K562 (cell line): ENCODE measurements at regions not wholly inside any gene's neighbourhood (a gene's known extent, or its start where the extent isn't known, plus 50 kb on each side); places are given as distances from the start of the nearest gene placed in this dataset.

Experiments
- ATAC-seq: fragments of 200-7000 bp; cut with Tn5 transposase; 3 replicates; pipeline ENCODE4 v1.9.1; 2020; ENCODE audit warnings: moderate library complexity
- BruUV-seq: library from RNA; stranded (reverse); fragments of 400-500 nt; replicated peaks from 2 replicates; lab custom pipeline; 2021; lab: Mats Ljungman, UMichigan
- CTCF ChIA-PET: fragments of 300-600 bp; formaldehyde crosslinking; extraction: SDS; loops from one replicate; lab custom pipeline; 2021; ENCODE audit warnings: low intra/inter-chr PET ratio; lab: Yijun Ruan, JAX
- POLR2A ChIA-PET: fragments of 300-600, 350-650 bp; sonication (Branson Sonifier 250); formaldehyde crosslinking; extraction: SDS; loops from one replicate; lab custom pipeline; 2021; ENCODE audit warnings: antibody characterized with exemption, inconsistent platforms; lab: Yijun Ruan, JAX
- DNase-seq, 4 experiments: peaks; one replicate each; pipeline versions ENCODE4 v3.0.0 to v3.0.0-alpha.2; 2011 to 2018; ENCODE audit warnings: low spot score in 3 of 4, mixed read lengths in 3 of 4; ENCODE audit errors: extremely low read depth in 1 of 4
- FAIRE-seq: peaks from 2 replicates; lab custom pipeline; 2011; peaks lifted over from hg19 to GRCh38; lab: Jason Lieb, UNC
- H2AFZ ChIP-seq: 2 replicates; pipeline ENCODE4 v1.6.0; 2011; ENCODE audit warnings: low read depth, low read length, control low read depth, inconsistent platforms
- H3K27ac ChIP-seq: fragments of 200-600 bp; 3 replicates; pipeline ENCODE4 v1.8.0; 2011; ENCODE audit warnings: low read depth, mild to moderate bottlenecking, control low read depth, inconsistent platforms, low read length, moderate library complexity, mixed read lengths; ENCODE audit errors: extremely low read depth
- H3K27me3 ChIP-seq, 2 experiments: fragments of 300-600 bp in 1 of 2; 2 replicates in 1 of 2; 3 replicates in 1 of 2; pipeline versions ENCODE4 v1.6.0 to v1.8.0; 2011; ENCODE audit warnings: inconsistent platforms in 2 of 2, low read length in 2 of 2, mild to moderate bottlenecking in 1 of 2, mixed read lengths in 1 of 2, moderate library complexity in 1 of 2; ENCODE audit not compliant: control insufficient read depth in 2 of 2, insufficient read depth in 2 of 2
- H3K36me3 ChIP-seq: fragments of 300-600 bp; 3 replicates; pipeline ENCODE4 v1.8.0; 2011; ENCODE audit warnings: mild to moderate bottlenecking, low read length, inconsistent platforms; ENCODE audit not compliant: control insufficient read depth, insufficient read depth
- H3K4me1 ChIP-seq, 2 experiments: fragments of 200-600 bp in 1 of 2; replicated peaks in 1 of 2; 2 replicates in 1 of 2; 3 replicates in 1 of 2; pipeline versions ENCODE4 v1.5.1 to v1.8.0; 2011; ENCODE audit warnings: inconsistent platforms in 2 of 2, low read length in 2 of 2, mild to moderate bottlenecking in 1 of 2, mixed read lengths in 1 of 2, moderate library complexity in 1 of 2; ENCODE audit not compliant: control insufficient read depth in 2 of 2, insufficient read depth in 2 of 2
- H3K4me2 ChIP-seq: 2 replicates; pipeline ENCODE4 v1.6.1; 2011; ENCODE audit warnings: low read length, control low read depth, inconsistent platforms, mixed read lengths; ENCODE audit not compliant: insufficient read depth
- H3K4me3 ChIP-seq: fragments of 200-600 bp; sonication (generic), shearing (Covaris generic); 2 replicates; pipeline ENCODE4 v1.5.1; 2016; ENCODE audit warnings: control low read depth, inconsistent platforms
- H3K79me2 ChIP-seq: fragments of 200-600 bp; 3 replicates; pipeline ENCODE4 v1.8.0; 2011; ENCODE audit warnings: low read length, inconsistent platforms; ENCODE audit not compliant: control insufficient read depth, insufficient read depth
- H3K9ac ChIP-seq, 2 experiments: 2 replicates each; pipeline versions ENCODE4 v1.6.0 to v1.6.1; 2011; ENCODE audit warnings: low read depth in 2 of 2, low read length in 2 of 2, control low read depth in 1 of 2, inconsistent platforms in 1 of 2, mild to moderate bottlenecking in 1 of 2, mixed read lengths in 1 of 2; ENCODE audit not compliant: insufficient read depth in 1 of 2
- H3K9me1 ChIP-seq: one replicate; pipeline ENCODE4 v1.6.0; 2011; ENCODE audit warnings: inconsistent platforms, mild to moderate bottlenecking, low read length, moderate library complexity; ENCODE audit not compliant: control insufficient read depth, insufficient read depth
- H3K9me3 ChIP-seq: replicated peaks from 2 replicates; pipeline ENCODE4 v1.5.1; 2011; ENCODE audit warnings: low read depth, low read length, inconsistent platforms; ENCODE audit not compliant: control insufficient read depth, insufficient read depth
- H4K20me1 ChIP-seq: replicated peaks from 2 replicates; pipeline ENCODE4 v1.6.1; 2011; ENCODE audit warnings: low read length, inconsistent platforms, mixed read lengths; ENCODE audit not compliant: control insufficient read depth, insufficient read depth
- NCOR1 ChIP-seq: fragments of 450-650 bp; IDR thresholded peaks from 2 replicates; pipeline ENCODE4 v1.6.1; 2016; ENCODE audit warnings: mild to moderate bottlenecking, moderate library complexity
- PURB ChIP-seq: sonication (generic); formaldehyde crosslinking; IDR thresholded peaks from 2 replicates; pipeline ENCODE4 v1.9.0; 2021; ENCODE audit warnings: low read depth, mild to moderate bottlenecking, missing genetic modification reagents
- WGBS: fragments of 100-300 bp; shearing (Covaris generic); methylation state at CpG from one replicate; pipeline ENCODE4 v1.1.6; 2016; ENCODE audit warnings: low coverage, mixed read lengths; ENCODE audit not compliant: insufficient coverage; ENCODE audit errors: missing lambda C conversion rate; 5-methylcytosine and 5-hydroxymethylcytosine counted together
- in situ Hi-C: fragments of 300-500 bp; cut with MboI; formaldehyde crosslinking; loops from 4 replicates; pipeline ENCODE4 v1.15.0; 2018; ENCODE audit warnings: inconsistent platforms, mixed read lengths
- intact Hi-C: fragments of 100-400 bp; cut with micrococcal nuclease; formaldehyde crosslinking; loops from 2 replicates; pipeline ENCODE4 v1.14.2; 2022
- TF ChIP-seq, protein P1 (sequence below): fragments of 250-450 bp; sonication (Bioruptor Pico); IDR thresholded peaks from 2 replicates; pipeline ENCODE4 v1.8.0; 2022; ENCODE audit warnings: inconsistent platforms, mild to moderate bottlenecking, moderate library complexity, borderline replicate concordance
- TF ChIP-seq, protein P2 (sequence below): fragments of 450-650 bp; IDR thresholded peaks from 2 replicates; pipeline ENCODE4 v1.6.1; 2016; ENCODE audit warnings: low read depth

DNA sequence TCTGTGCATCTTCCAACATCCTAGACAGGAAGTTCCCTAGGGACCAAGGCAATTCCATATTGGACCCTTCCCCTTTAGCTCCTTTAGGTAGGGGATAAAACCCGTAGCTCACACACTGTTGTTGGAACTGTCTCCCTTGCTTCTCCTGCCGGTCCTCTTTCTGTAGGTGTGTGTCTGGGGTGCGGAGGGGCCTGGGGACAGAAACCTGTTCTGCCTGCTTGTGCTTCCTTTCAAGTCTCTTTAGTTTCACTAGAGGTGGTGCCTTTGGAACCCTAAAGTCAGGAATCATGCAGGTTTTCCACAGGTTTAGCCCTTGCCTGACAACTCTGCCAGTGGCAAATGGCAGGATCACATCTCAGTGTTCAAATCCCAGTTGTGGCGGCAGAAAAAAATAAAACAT is 74.6 kb upstream of the PTGFRN start:
- ChIA-PET POLR2A (no interaction called here), CTCF (no interaction called here)
- ATAC-seq = no peak
- H3K27ac ChIP-seq = no peak overlapping the region
- no peak overlapping the region for H3K9ac ChIP-seq
- in situ Hi-C loops = no loop called here
- 68% methylated on average over 4 of the region's 4 CpGs for whole genome bisulfite sequencing
- intact Hi-C loops = no loop called here
- no peak for DNase-seq
- no peaks in the 10 kb centered on the region for H3K27me3 ChIP-seq
- no peaks in the 10 kb centered on the region for H3K9me1 ChIP-seq
- FAIRE-seq = no peak
- H3K36me3 ChIP-seq = no peaks in the 10 kb centered on the region
- no peak overlapping the region for H3K4me2 ChIP-seq
- H3K4me3 ChIP-seq = no peak overlapping the region
- no peaks in the 10 kb centered on the region for H4K20me1 ChIP-seq
- H3K79me2 ChIP-seq = no peaks in the 10 kb centered on the region
- 0 out of 2 replicates have a peak, but pooled peaks cover 3% of the 10 kb centered on the region for H3K9me3 ChIP-seq
- TF ChIP-seq PURB (no peak), NCOR1 (no peak)
- TF ChIP-seq, protein P1, sequence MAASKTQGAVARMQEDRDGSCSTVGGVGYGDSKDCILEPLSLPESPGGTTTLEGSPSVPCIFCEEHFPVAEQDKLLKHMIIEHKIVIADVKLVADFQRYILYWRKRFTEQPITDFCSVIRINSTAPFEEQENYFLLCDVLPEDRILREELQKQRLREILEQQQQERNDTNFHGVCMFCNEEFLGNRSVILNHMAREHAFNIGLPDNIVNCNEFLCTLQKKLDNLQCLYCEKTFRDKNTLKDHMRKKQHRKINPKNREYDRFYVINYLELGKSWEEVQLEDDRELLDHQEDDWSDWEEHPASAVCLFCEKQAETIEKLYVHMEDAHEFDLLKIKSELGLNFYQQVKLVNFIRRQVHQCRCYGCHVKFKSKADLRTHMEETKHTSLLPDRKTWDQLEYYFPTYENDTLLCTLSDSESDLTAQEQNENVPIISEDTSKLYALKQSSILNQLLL (CRISPR knock-in tag) = no peak
- TF ChIP-seq, protein P2, sequence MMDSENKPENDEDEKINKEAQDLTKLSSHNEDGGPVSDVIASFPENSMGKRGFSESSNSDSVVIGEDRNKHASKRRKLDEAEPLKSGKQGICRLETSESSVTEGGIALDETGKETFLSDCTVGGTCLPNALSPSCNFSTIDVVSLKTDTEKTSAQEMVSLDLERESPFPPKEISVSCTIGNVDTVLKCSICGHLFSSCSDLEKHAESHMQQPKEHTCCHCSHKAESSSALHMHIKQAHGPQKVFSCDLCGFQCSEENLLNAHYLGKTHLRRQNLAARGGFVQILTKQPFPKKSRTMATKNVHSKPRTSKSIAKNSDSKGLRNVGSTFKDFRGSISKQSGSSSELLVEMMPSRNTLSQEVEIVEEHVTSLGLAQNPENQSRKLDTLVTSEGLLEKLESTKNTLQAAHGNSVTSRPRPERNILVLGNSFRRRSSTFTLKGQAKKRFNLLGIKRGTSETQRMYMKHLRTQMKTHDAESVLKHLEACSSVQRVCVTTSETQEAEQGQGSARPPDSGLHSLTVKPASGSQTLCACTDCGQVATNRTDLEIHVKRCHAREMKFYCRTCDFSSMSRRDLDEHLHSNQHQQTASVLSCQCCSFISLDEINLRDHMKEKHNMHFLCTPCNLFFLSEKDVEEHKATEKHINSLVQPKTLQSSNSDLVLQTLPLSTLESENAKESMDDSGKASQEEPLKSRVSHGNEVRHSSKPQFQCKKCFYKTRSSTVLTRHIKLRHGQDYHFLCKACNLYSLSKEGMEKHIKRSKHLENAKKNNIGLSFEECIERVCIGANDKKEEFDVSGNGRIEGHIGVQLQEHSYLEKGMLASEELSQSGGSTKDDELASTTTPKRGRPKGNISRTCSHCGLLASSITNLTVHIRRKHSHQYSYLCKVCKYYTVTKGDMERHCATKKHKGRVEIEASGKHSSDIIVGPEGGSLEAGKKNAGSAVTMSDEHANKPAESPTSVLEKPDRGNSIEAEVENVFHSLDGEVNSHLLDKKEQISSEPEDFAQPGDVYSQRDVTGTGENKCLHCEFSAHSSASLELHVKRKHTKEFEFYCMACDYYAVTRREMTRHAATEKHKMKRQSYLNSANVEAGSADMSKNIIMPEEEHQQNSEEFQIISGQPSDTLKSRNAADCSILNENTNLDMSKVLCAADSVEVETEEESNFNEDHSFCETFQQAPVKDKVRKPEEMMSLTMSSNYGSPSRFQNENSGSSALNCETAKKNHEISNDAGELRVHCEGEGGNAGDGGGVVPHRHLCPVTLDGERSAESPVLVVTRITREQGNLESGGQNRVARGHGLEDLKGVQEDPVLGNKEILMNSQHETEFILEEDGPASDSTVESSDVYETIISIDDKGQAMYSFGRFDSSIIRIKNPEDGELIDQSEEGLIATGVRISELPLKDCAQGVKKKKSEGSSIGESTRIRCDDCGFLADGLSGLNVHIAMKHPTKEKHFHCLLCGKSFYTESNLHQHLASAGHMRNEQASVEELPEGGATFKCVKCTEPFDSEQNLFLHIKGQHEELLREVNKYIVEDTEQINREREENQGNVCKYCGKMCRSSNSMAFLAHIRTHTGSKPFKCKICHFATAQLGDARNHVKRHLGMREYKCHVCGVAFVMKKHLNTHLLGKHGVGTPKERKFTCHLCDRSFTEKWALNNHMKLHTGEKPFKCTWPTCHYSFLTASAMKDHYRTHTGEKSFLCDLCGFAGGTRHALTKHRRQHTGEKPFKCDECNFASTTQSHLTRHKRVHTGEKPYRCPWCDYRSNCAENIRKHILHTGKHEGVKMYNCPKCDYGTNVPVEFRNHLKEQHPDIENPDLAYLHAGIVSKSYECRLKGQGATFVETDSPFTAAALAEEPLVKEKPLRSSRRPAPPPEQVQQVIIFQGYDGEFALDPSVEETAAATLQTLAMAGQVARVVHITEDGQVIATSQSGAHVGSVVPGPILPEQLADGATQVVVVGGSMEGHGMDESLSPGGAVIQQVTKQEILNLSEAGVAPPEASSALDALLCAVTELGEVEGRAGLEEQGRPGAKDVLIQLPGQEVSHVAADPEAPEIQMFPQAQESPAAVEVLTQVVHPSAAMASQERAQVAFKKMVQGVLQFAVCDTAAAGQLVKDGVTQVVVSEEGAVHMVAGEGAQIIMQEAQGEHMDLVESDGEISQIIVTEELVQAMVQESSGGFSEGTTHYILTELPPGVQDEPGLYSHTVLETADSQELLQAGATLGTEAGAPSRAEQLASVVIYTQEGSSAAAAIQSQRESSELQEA = no peak
- TF ChIP-seq, all 486 proteins: peak for 0
- no TSS peak for BruUV-seq
- peaks cover 3 to 11% of the 10 kb centered on the region in 2 experiments; a peak in 3 of 5 replicates for H3K4me1 ChIP-seq
- no peak overlapping the region for H2AFZ ChIP-seq
